ENCODE measurements at regions not wholly inside any gene's neighbourhood (a gene's known extent, or its start where the extent isn't known, plus 50 kb on each side); places are given as distances from the start of the nearest gene placed in this dataset.

- H2BK12ac ChIP-seq (ENCODE audit: low read length) = no peak overlapping the region
- H2BK5ac ChIP-seq (ENCODE audit: low read length) = no peak overlapping the region
- peaks cover 23 to 35% of the 10 kb centered on the region in 2 donors for H3K4me1 ChIP-seq (ENCODE audit: control insufficient read depth in 2 of 2, insufficient read depth in 1 of 2, low read depth in 1 of 2, low read length in 2 of 2)
- no peak overlapping the region for H2AK5ac ChIP-seq (ENCODE audit: low read depth, low read length)
- no peak overlapping the region for H3K4me3 ChIP-seq (ENCODE audit: low read length in 2 of 2)
- peaks cover 0 to 2% of the 10 kb centered on the region in 2 donors for H3K36me3 ChIP-seq (replicated peaks in 1 of 2; ENCODE audit: control insufficient read depth in 2 of 2, insufficient read depth in 2 of 2, low read length in 2 of 2)
- H3K9me3 ChIP-seq (replicated peaks in 1 of 2; ENCODE audit: control insufficient read depth in 2 of 2, insufficient read depth in 1 of 2, low read depth in 1 of 2, low read length in 2 of 2) = peaks cover 0 to 3% of the 10 kb centered on the region in 2 donors
- H3K9ac ChIP-seq (ENCODE audit: low read depth, low read length, poor library complexity) = no peak overlapping the region
- H4K91ac ChIP-seq (ENCODE audit: low read depth, low read length, poor library complexity) = no peak overlapping the region
- H2AFZ ChIP-seq (ENCODE audit: low read length) = peak overlapping the region; percentile 77
- WGBS, 2 donors (ENCODE audit: extremely low coverage in 2 of 2, insufficient read length in 2 of 2, insufficient replicate concordance in 1 of 2) = no CpG with 5 or more reads among the region's 21 CpGs
- H3K27me3 ChIP-seq (ENCODE audit: control insufficient read depth in 3 of 3, insufficient read depth in 3 of 3, low read depth in 1 of 3, low read length in 3 of 3) = no peaks in the 10 kb centered on the region
- no peak overlapping the region for H2BK120ac ChIP-seq (ENCODE audit: low read depth, low read length)
- H3K27ac ChIP-seq (replicated peaks; ENCODE audit: low read length) = peak overlapping the region; percentile 87
- H2BK15ac ChIP-seq (ENCODE audit: low read length) = no peak overlapping the region
- no peaks in the 10 kb centered on the region for H3K79me1 ChIP-seq (ENCODE audit: low read depth, low read length)
- no peak overlapping the region for H3K4ac ChIP-seq (ENCODE audit: low read length)
- H3K23ac ChIP-seq (ENCODE audit: low read depth, low read length, poor library complexity) = no peak overlapping the region
- peak overlapping the region; percentile 66 for H3K18ac ChIP-seq (ENCODE audit: low read length)
- H3K14ac ChIP-seq (ENCODE audit: low read length) = no peak overlapping the region
- H3K4me2 ChIP-seq (ENCODE audit: insufficient read depth, low read length, poor library complexity, severe bottlenecking) = peak overlapping the region; percentile 28
- no peak overlapping the region for H4K8ac ChIP-seq (ENCODE audit: low read depth, low read length)
- DNase-seq (ENCODE audit: low spot score) = peak; percentile 61
These were observed 103.7 kb downstream of the CRLF2 start for GRCh38 chrX:1108501-1109445.

GRCh38 chrX:1106478-1107210, 105.8 kb downstream of the CRLF2 start:
- H3K4me3 ChIP-seq (ENCODE audit: low read length in 2 of 2) = no peak overlapping the region
- H3K9me3 ChIP-seq (replicated peaks in 1 of 2; ENCODE audit: control insufficient read depth in 2 of 2, insufficient read depth in 1 of 2, low read depth in 1 of 2, low read length in 2 of 2) = peaks cover 0 to 3% of the 10 kb centered on the region in 2 donors
- no peak overlapping the region for H2BK5ac ChIP-seq (ENCODE audit: low read length)
- no peak overlapping the region for H3K23ac ChIP-seq (ENCODE audit: low read depth, low read length, poor library complexity)
- H3K18ac ChIP-seq (ENCODE audit: low read length) = peak overlapping the region; percentile 88
- peak overlapping the region; percentile 80 for H2BK12ac ChIP-seq (ENCODE audit: low read length)
- H3K9ac ChIP-seq (ENCODE audit: low read depth, low read length, poor library complexity) = no peak overlapping the region
- H2AFZ ChIP-seq (ENCODE audit: low read length) = peak overlapping the region; percentile 27
- H3K79me1 ChIP-seq (ENCODE audit: low read depth, low read length) = no peaks in the 10 kb centered on the region
- no peak overlapping the region for H3K4ac ChIP-seq (ENCODE audit: low read length)
- no peak overlapping the region for H4K8ac ChIP-seq (ENCODE audit: low read depth, low read length)
- no peak overlapping the region for H2BK120ac ChIP-seq (ENCODE audit: low read depth, low read length)
- no peak overlapping the region for H3K14ac ChIP-seq (ENCODE audit: low read length)
- peak overlapping the region; percentile 85 for H2AK5ac ChIP-seq (ENCODE audit: low read depth, low read length)
- WGBS, 2 donors (ENCODE audit: extremely low coverage in 2 of 2, insufficient read length in 2 of 2, insufficient replicate concordance in 1 of 2) = no CpG with 5 or more reads among the region's 8 CpGs
- H3K27me3 ChIP-seq (ENCODE audit: control insufficient read depth in 3 of 3, insufficient read depth in 3 of 3, low read depth in 1 of 3, low read length in 3 of 3) = no peaks in the 10 kb centered on the region
- H3K4me1 ChIP-seq (ENCODE audit: control insufficient read depth in 2 of 2, insufficient read depth in 1 of 2, low read depth in 1 of 2, low read length in 2 of 2) = peaks cover 20 to 23% of the 10 kb centered on the region in 2 donors
- peaks cover 0 to 2% of the 10 kb centered on the region in 2 donors for H3K36me3 ChIP-seq (replicated peaks in 1 of 2; ENCODE audit: control insufficient read depth in 2 of 2, insufficient read depth in 2 of 2, low read length in 2 of 2)
- no peak for DNase-seq (ENCODE audit: low spot score)
- no peak overlapping the region for H3K27ac ChIP-seq (replicated peaks; ENCODE audit: low read length)
- no peak overlapping the region for H4K91ac ChIP-seq (ENCODE audit: low read depth, low read length, poor library complexity)
- H2BK15ac ChIP-seq (ENCODE audit: low read length) = peak overlapping the region; percentile 11
- no peak overlapping the region for H3K4me2 ChIP-seq (ENCODE audit: insufficient read depth, low read length, poor library complexity, severe bottlenecking)

- H4K8ac ChIP-seq (ENCODE audit: low read depth, low read length) = no peak overlapping the region
- no peak overlapping the region for H3K4me2 ChIP-seq (ENCODE audit: insufficient read depth, low read length, poor library complexity, severe bottlenecking)
- H2AFZ ChIP-seq (ENCODE audit: low read length) = peak overlapping the region; percentile 39
- no peak overlapping the region for H3K14ac ChIP-seq (ENCODE audit: low read length)
- no peak overlapping the region for H2AK5ac ChIP-seq (ENCODE audit: low read depth, low read length)
- H3K79me1 ChIP-seq (ENCODE audit: low read depth, low read length) = no peaks in the 10 kb centered on the region
- H2BK15ac ChIP-seq (ENCODE audit: low read length) = no peak overlapping the region
- H2BK12ac ChIP-seq (ENCODE audit: low read length) = no peak overlapping the region
- no peak for DNase-seq (ENCODE audit: low spot score)
- peaks cover 14 to 16% of the 10 kb centered on the region in 2 donors for H3K4me1 ChIP-seq (ENCODE audit: control insufficient read depth in 2 of 2, insufficient read depth in 1 of 2, low read depth in 1 of 2, low read length in 2 of 2)
- H3K36me3 ChIP-seq (replicated peaks in 1 of 2; ENCODE audit: control insufficient read depth in 2 of 2, insufficient read depth in 2 of 2, low read length in 2 of 2) = peaks cover 0 to 2% of the 10 kb centered on the region in 2 donors
- no peak overlapping the region for H3K9ac ChIP-seq (ENCODE audit: low read depth, low read length, poor library complexity)
- no peaks in the 10 kb centered on the region for H3K27me3 ChIP-seq (ENCODE audit: control insufficient read depth in 3 of 3, insufficient read depth in 3 of 3, low read depth in 1 of 3, low read length in 3 of 3)
- peaks cover 0 to 3% of the 10 kb centered on the region in 2 donors for H3K9me3 ChIP-seq (replicated peaks in 1 of 2; ENCODE audit: control insufficient read depth in 2 of 2, insufficient read depth in 1 of 2, low read depth in 1 of 2, low read length in 2 of 2)
- no CpG with 5 or more reads among the region's 14 CpGs for WGBS, 2 donors (ENCODE audit: extremely low coverage in 2 of 2, insufficient read length in 2 of 2, insufficient replicate concordance in 1 of 2)
- H3K18ac ChIP-seq (ENCODE audit: low read length) = no peak overlapping the region
- H3K23ac ChIP-seq (ENCODE audit: low read depth, low read length, poor library complexity) = no peak overlapping the region
- no peak overlapping the region for H2BK120ac ChIP-seq (ENCODE audit: low read depth, low read length)
- H4K91ac ChIP-seq (ENCODE audit: low read depth, low read length, poor library complexity) = no peak overlapping the region
- no peak overlapping the region for H3K4me3 ChIP-seq (ENCODE audit: low read length in 2 of 2)
- H3K27ac ChIP-seq (replicated peaks; ENCODE audit: low read length) = no peak overlapping the region
- no peak overlapping the region for H2BK5ac ChIP-seq (ENCODE audit: low read length)
- H3K4ac ChIP-seq (ENCODE audit: low read length) = no peak overlapping the region
These were observed 106.6 kb downstream of the CRLF2 start for GRCh38 chrX:1105671-1106419.
